GM23338 (cell line): ENCODE measurements at regions not wholly inside any gene's neighbourhood (a gene's known extent, or its start where the extent isn't known, plus 50 kb on each side); places are given as distances from the start of the nearest gene placed in this dataset.

Experiments
- ATAC-seq: fragments of 200-7000 bp; cut with Tn5 transposase; 3 replicates; pipeline ENCODE4 v1.9.1; 2020
- DNase-seq: peaks from one replicate; pipeline ENCODE4 v3.0.0-alpha.2; 2015; ENCODE audit warnings: low spot score
- H2AFZ ChIP-seq: fragments of 200-600 bp; sonication (generic); 2 replicates; pipeline ENCODE4 v1.8.0; 2016; ENCODE audit warnings: antibody characterized with exemption, mild to moderate bottlenecking, moderate library complexity
- H3F3A ChIP-seq: fragments of 200-600 bp; sonication (generic); replicated peaks from 2 replicates; pipeline ENCODE4 v1.8.0; 2017; ENCODE audit warnings: antibody characterized with exemption, mixed run types, low read depth
- H3K27ac ChIP-seq: fragments of 200-600 bp; sonication (generic); 2 replicates; pipeline ENCODE4 v1.6.1; 2016; ENCODE audit warnings: low read depth
- H3K27me3 ChIP-seq: fragments of 200-600 bp; sonication (generic); 2 replicates; pipeline ENCODE4 v1.8.0; 2016; ENCODE audit warnings: mild to moderate bottlenecking, mixed run types, moderate library complexity; ENCODE audit not compliant: insufficient read depth
- H3K36me3 ChIP-seq: fragments of 200-600 bp; sonication (generic); 2 replicates; pipeline ENCODE4 v1.8.0; 2016; ENCODE audit warnings: mild to moderate bottlenecking; ENCODE audit not compliant: insufficient read depth
- H3K4me1 ChIP-seq: fragments of 200-600 bp; sonication (generic); 2 replicates; pipeline ENCODE4 v1.8.0; 2016; ENCODE audit warnings: mild to moderate bottlenecking, moderate library complexity; ENCODE audit not compliant: insufficient read depth
- H3K4me2 ChIP-seq: fragments of 200-600 bp; sonication (generic); 2 replicates; pipeline ENCODE4 v1.7.1; 2017; ENCODE audit warnings: mixed run types
- H3K4me3 ChIP-seq: fragments of 200-600 bp; sonication (generic); 2 replicates; pipeline ENCODE4 v1.6.1; 2016; ENCODE audit warnings: mixed run types
- H3K79me2 ChIP-seq: fragments of 200-600 bp; sonication (generic); replicated peaks from 2 replicates; pipeline ENCODE4 v1.8.0; 2017; ENCODE audit warnings: mild to moderate bottlenecking; ENCODE audit not compliant: insufficient read depth
- H3K9me2 ChIP-seq: fragments of 200-600 bp; sonication (generic); 2 replicates; pipeline ENCODE4 v1.8.0; 2017; ENCODE audit not compliant: insufficient read depth
- H4K20me1 ChIP-seq: fragments of 200-600 bp; sonication (generic); replicated peaks from 2 replicates; pipeline ENCODE4 v1.8.0; 2017; ENCODE audit warnings: mild to moderate bottlenecking; ENCODE audit not compliant: insufficient read depth
- H3K27ac Mint-ChIP-seq: 2 replicates; pipeline ENCODE4 v1.8.0; 2020; ENCODE audit warnings: inconsistent platforms, mild to moderate bottlenecking, moderate library complexity, mixed read lengths
- H3K27me3 Mint-ChIP-seq: 3 replicates; pipeline ENCODE4 v1.8.0; 2022; ENCODE audit warnings: low read depth, mild to moderate bottlenecking, moderate library complexity, mixed read lengths, inconsistent platforms; ENCODE audit not compliant: insufficient read depth, poor library complexity
- H3K36me3 Mint-ChIP-seq: 3 replicates; pipeline ENCODE4 v1.8.0; 2021; ENCODE audit warnings: low read depth, mild to moderate bottlenecking, inconsistent platforms, moderate library complexity, mixed read lengths
- H3K4me1 Mint-ChIP-seq: 3 replicates; pipeline ENCODE4 v1.8.0; 2020; ENCODE audit warnings: mild to moderate bottlenecking, inconsistent platforms, mixed read lengths
- H3K4me3 Mint-ChIP-seq: 3 replicates; pipeline ENCODE4 v1.8.0; 2021; ENCODE audit warnings: moderate library complexity, mild to moderate bottlenecking, inconsistent platforms, mixed read lengths
- H3K9me3 Mint-ChIP-seq: 3 replicates; pipeline ENCODE4 v1.8.0; 2020; ENCODE audit warnings: moderate library complexity, mild to moderate bottlenecking, inconsistent platforms, mixed read lengths
- CREB1 ChIP-seq: fragments of 250-450 bp; sonication (Bioruptor Pico); IDR thresholded peaks from 2 replicates; pipeline ENCODE4 v1.5.0; 2020; ENCODE audit warnings: low read depth, mild to moderate bottlenecking, moderate library complexity
- CTCF ChIP-seq, 2 experiments: fragments of 200-600 bp in 1 of 2; sonication (generic) in 1 of 2; conservative IDR thresholded peaks; 2 replicates each; pipeline versions ENCODE4 v1.5.1 to v1.6.1; 2016 to 2017; ENCODE audit warnings: antibody characterized with exemption in 2 of 2, low read depth in 2 of 2, mild to moderate bottlenecking in 2 of 2, moderate library complexity in 1 of 2
- ETS1 ChIP-seq: IDR thresholded peaks from 2 replicates; pipeline ENCODE4 v1.6.1; 2016; ENCODE audit warnings: antibody characterized with exemption
- EZH2 ChIP-seq: fragments of 200-600 bp; sonication (generic); IDR thresholded peaks from one replicate; pipeline ENCODE4 v1.8.0; 2017; ENCODE audit warnings: antibody characterized with exemption, mild to moderate bottlenecking, low read depth; ENCODE audit not compliant: unreplicated experiment
- JUNB ChIP-seq: IDR thresholded peaks from one replicate; pipeline ENCODE4 v1.6.1; 2016; ENCODE audit warnings: antibody characterized with exemption; ENCODE audit not compliant: unreplicated experiment
- NANOG ChIP-seq: IDR thresholded peaks from 2 replicates; pipeline ENCODE4 v1.6.1; 2016; ENCODE audit warnings: antibody characterized with exemption, borderline replicate concordance
- POLR2AphosphoS5 ChIP-seq: IDR thresholded peaks from 2 replicates; pipeline ENCODE4 v1.6.1; 2016; ENCODE audit warnings: antibody characterized with exemption, low read depth
- REST ChIP-seq: IDR thresholded peaks from one replicate; pipeline ENCODE4 v1.6.1; 2018; ENCODE audit warnings: antibody characterized with exemption; ENCODE audit not compliant: unreplicated experiment
- STAT1 ChIP-seq: IDR thresholded peaks from one replicate; pipeline ENCODE4 v1.6.1; 2016; ENCODE audit warnings: antibody characterized with exemption; ENCODE audit not compliant: unreplicated experiment
- ZNF114 ChIP-seq: fragments of 250-450 bp; sonication (Bioruptor Pico); IDR thresholded peaks from 2 replicates; pipeline ENCODE4 v1.5.0; 2020; ENCODE audit warnings: mild to moderate bottlenecking, moderate library complexity
- ZNF331 ChIP-seq: fragments of 250-450 bp; sonication (Bioruptor Pico); IDR thresholded peaks from 2 replicates; pipeline ENCODE4 v1.5.0; 2020; ENCODE audit warnings: low read depth, mild to moderate bottlenecking, moderate library complexity
- ZNF462 ChIP-seq: fragments of 250-450 bp; sonication (Bioruptor Pico); IDR thresholded peaks from 2 replicates; pipeline ENCODE4 v1.5.0; 2020; ENCODE audit warnings: mild to moderate bottlenecking, moderate library complexity

GRCh38 chr10:131802156-131802915 is 98.5 kb upstream of the PPP2R2D start:
- Histone ChIP-seq H3K27ac (no peak overlapping the region), H3K9me2 (no peaks in the 10 kb centered on the region), H3K4me1 (peaks cover 13% of the 10 kb centered on the region), H3K4me2 (no peak overlapping the region), H3K4me3 (no peak overlapping the region), H3K36me3 (no peaks in the 10 kb centered on the region), H4K20me1 (no peaks in the 10 kb centered on the region), H3F3A (no peaks in the 10 kb centered on the region), H2AFZ (no peak overlapping the region), H3K79me2 (no peaks in the 10 kb centered on the region), H3K27me3 (no peaks in the 10 kb centered on the region)
- Mint-ChIP-seq H3K9me3 (peaks cover 30% of the 10 kb centered on the region), H3K4me1 (peaks cover 19% of the 10 kb centered on the region), H3K27me3 (peaks cover 4% of the 10 kb centered on the region), H3K27ac (no peak overlapping the region), H3K4me3 (no peak overlapping the region), H3K36me3 (peaks cover 6% of the 10 kb centered on the region; the same call in 2 of the 3 replicates)
- TF ChIP-seq ZNF114 (no peak), ETS1 (no peak), CTCF (conservative IDR thresholded peaks at IDR 0.05; ENCODE audit: low read depth in 2 of 2) (no peak), CREB1 (CRISPR knock-in tag) (no peak), JUNB (no peak), EZH2 (no peak), POLR2AphosphoS5 (no peak), NANOG (no peak), REST (no peak), STAT1 (no peak), ZNF462 (CRISPR knock-in tag) (no peak), ZNF331 (CRISPR knock-in tag) (no peak)
- no peak for DNase-seq
- ATAC-seq, result no peak
